Fibroblast of pulmonary artery (primary cell): ENCODE measurements at regions not wholly inside any gene's neighbourhood (a gene's known extent, or its start where the extent isn't known, plus 50 kb on each side); places are given as distances from the start of the nearest gene placed in this dataset.

Source experiments
- DNase-seq: peaks from one replicate; pipeline ENCODE4 v3.0.0-alpha.2; 2010; ENCODE audit warnings: low read depth
- H3K4me3 ChIP-seq: replicated peaks from 2 replicates; pipeline ENCODE4 v1.5.1; 2011; ENCODE audit warnings: low read depth, mild to moderate bottlenecking, control low read depth, low read length, moderate library complexity
- CTCF ChIP-seq: IDR thresholded peaks from 2 replicates; pipeline ENCODE4 v1.5.1; 2011; ENCODE audit warnings: mild to moderate bottlenecking, control low read depth, low read length, inconsistent platforms; ENCODE audit errors: missing control alignments

DNA sequence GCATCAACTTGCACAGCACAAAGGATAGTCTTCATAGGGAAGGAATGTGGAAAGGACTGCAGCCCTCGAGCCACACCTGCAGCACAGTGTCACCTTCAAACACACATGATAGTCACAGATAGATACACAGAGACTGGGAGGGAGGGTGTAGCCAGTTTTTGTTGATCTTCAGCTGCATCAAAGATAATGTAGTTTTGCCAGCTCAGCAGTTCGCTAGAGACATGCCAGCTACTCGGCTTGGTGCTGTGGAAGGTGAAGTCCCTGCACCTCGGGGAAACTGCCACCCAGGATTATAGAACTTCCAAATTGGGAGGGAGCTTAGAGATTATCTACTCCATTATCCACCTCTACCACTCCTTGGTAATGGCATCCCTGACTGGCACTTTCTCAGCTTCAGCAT is 92.9 kb upstream of the PAK3 start:
- TF ChIP-seq CTCF: no peak
- DNase-seq: no peak
- H3K4me3 ChIP-seq: no peak overlapping the region

GRCh38 chrX:110992611-110993010 is 103.4 kb upstream of the PAK3 start:
- TF ChIP-seq CTCF: peak; percentile 38
- no peak overlapping the region for H3K4me3 ChIP-seq
- DNase-seq: peak; percentile 23

DNA sequence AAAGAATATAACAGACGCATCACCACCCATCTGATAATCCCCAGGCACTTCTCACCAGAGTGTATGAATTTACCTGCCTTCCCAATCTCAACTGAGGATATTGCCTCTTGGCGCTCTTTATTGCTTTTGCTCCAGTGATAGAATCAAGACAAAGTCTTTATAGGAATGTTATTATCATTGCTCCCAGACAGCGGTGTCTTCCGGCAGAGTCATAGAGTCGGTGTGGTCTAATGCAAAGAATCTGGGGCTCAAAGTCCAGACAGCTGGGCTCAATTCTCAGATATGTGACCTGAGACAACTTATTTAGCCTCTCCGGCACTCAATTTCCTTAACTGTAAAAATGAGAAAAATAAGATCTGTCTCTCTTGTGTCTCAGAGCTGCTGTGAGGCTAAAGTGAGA is 106.1 kb upstream of the PAK3 start:
- DNase-seq: no peak
- no peak overlapping the region for H3K4me3 ChIP-seq
- TF ChIP-seq CTCF: no peak

DNA sequence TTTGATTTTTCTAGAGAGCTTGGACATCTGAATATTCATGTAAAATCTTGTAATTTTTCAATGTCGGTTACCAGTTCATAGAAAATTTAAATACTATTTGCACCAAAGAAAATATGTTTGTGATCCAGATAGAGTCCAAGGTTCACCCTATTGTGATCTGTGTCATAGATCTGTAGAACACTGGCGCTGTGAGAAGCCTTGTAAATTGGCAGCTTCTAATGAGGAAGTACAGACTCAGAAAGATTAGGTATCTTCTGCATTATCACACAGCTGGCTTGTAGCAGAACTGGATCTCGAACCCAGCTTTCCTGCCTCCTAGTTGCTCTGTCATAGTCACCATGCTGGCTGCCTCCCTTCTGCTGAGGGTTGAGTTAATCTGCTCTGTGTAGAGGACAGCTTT is 106.5 kb upstream of the PAK3 start:
- no peak overlapping the region for H3K4me3 ChIP-seq
- no peak for TF ChIP-seq CTCF
- DNase-seq: no peak

DNA sequence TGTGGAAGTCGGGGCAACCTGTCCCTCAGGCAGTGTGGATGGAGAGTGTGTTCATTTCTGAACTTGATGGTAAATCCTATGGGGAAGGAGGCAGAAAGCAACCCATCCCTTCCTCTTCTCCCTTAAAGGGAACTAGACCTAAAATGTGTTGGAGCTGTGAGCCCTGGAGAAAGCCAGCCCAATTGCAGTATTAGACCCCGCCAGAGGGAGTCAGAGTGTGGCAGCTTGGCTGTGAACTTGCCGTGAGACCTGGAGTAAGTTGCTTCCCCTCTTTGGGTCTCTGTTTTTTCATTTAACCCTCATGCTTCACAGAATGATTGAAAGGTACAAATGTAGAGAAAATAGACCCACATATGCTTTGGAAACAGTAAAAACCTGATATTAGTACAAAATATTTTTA is 108.7 kb upstream of the PAK3 start:
- no peak overlapping the region for H3K4me3 ChIP-seq
- TF ChIP-seq CTCF: peak; percentile 11
- no peak for DNase-seq

- H3K4me3 ChIP-seq: no peak overlapping the region
- TF ChIP-seq CTCF: no peak
- no peak for DNase-seq
These were observed 110.5 kb upstream of the PAK3 start for GRCh38 chrX:110985470-110985869.

DNA sequence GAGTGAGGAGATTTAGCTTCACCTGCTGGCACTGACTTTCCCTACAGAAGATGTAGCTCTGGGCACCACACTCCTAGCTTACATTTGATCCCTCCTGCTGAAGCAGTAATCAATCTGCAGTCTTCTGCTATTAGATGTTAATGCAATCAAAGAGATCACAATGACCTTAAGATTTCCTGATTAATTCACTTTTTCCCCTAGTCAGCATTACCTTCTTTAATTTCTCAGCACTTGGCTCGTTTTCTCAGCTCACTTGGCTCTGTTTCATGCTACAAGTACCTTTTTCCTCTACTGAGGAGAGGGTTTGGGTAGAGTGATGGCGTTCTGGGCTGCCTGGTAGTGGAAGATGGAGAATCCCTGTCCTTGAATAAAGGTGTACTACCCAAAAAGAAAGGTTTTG is 113.0 kb upstream of the PAK3 start:
- DNase-seq: no peak
- no peak overlapping the region for H3K4me3 ChIP-seq
- TF ChIP-seq CTCF: no peak
